NK-92 treated with Interleukin-12 subunit alpha and Interleukin-12 subunit beta, amount 100 ng/mL, for 24 hours (cell line): ENCODE measurements at regions not wholly inside any gene's neighbourhood (a gene's known extent, or its start where the extent isn't known, plus 50 kb on each side); places are given as distances from the start of the nearest gene placed in this dataset.
"Not testable (repeated sequence)": the region's sequence is repeated elsewhere in the genome, so short reads cannot be mapped to it uniquely, and the experiment has no call there.

Experiments
- DNase-seq: peaks from one replicate; lab custom pipeline; 2025; lab: John Stamatoyannopoulos, UW

DNA sequence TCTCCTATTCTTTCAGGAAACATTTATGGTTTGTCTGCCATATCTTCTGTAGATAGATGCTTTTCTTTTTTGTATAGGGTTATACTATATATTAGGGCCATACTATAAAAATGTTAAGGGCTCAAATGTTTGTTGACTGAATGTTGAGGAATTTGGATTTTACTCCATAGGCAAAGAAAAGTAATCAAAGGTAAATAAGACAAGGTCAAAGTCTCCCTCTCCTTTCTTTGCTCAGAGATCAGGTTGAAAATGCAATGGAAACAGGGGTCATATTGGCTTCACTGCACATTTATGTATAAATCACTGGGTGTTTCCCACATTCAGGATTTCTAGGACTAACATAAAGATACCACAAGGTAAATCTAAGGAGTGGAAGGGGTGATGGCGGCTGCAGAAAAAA lies 291.4 kb upstream of the FZD8 start:
- no peak for DNase-seq

DNA sequence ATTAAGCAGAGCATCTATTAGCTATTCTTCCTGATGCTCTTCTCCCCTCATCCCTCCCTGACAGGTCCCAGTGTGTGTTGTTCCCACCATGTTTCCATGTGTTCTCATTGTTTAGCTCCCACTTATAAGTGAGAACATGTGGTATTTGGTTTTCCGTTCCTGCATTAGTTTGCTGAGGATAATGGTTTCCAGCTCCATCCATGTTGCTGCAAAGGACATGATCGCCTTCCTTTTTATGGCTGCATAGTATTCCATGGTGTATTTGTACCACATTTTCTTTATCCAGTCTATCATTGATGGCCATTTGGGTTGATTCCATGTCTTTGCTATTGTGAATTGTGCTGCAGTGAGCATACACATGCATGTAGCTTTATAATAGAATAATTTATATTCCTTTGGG lies 287.9 kb upstream of the FZD8 start:
- not testable (repeated sequence) for DNase-seq

DNA sequence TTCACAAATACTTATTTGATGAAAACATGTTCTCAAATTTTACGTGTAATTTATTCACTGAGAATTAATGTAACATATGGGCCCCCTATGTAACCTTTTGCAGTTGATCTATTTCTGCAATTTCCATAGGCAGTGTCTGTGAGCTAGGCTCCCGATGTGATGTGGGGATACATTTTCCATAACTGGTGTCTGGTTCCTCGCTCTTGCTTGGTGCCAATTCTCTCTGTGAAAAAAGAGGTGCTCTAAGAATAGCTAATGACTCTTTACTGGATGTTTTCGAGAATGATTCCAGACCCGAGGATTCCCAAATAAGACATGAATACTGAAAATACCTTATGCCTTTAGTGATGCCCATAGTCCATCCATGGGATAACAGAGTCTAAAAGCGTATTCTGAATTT lies 286.7 kb upstream of the FZD8 start:
- no peak for DNase-seq

- no peak for DNase-seq
These were observed 285.9 kb upstream of the FZD8 start for GRCh38 chr10:35927990-35928488.

DNA sequence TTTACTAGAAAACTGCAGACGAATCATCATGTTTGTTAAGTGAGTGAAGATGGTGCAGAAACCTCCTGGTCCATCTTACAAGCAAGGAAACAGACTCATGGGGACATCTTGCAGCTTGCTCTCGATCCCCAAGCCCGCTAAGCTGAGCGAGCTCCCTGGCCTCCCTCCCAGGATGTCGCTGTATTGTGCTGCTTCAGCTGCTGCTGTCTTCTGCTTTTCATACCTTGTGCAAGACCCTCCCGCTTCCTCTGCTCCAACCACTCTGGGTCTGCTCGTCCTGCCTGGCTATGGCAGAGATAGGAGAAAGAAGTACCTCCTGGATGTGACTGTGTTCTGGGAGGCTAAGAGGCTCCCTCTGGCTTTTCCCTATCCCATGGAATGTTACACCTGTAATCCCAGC lies 285.2 kb upstream of the FZD8 start:
- no peak for DNase-seq

GRCh38 chr10:35926846-35927245 lies 284.8 kb upstream of the FZD8 start:
- no peak for DNase-seq

- DNase-seq: no peak
These were observed 283.4 kb upstream of the FZD8 start for GRCh38 chr10:35925493-35925892.

DNA sequence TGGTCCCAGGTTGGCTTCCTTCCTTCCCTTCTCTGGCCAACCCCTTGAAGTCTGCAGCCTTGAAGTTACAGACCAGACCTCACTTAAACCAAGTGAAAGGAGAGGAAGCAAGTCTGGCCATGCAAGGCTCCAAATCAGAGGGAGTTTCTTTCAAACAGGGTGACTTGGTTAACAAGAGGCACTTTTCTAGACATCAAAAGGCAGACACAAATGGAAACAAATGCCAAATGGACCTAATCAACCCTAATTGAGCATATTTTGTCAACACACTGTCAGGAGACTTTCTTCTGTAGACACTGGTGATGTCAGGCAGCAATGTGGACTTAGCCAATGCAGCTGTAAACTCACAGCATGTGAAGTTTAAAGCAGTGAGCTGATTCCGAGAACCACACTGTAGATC lies 282.7 kb upstream of the FZD8 start:
- no peak for DNase-seq

DNA sequence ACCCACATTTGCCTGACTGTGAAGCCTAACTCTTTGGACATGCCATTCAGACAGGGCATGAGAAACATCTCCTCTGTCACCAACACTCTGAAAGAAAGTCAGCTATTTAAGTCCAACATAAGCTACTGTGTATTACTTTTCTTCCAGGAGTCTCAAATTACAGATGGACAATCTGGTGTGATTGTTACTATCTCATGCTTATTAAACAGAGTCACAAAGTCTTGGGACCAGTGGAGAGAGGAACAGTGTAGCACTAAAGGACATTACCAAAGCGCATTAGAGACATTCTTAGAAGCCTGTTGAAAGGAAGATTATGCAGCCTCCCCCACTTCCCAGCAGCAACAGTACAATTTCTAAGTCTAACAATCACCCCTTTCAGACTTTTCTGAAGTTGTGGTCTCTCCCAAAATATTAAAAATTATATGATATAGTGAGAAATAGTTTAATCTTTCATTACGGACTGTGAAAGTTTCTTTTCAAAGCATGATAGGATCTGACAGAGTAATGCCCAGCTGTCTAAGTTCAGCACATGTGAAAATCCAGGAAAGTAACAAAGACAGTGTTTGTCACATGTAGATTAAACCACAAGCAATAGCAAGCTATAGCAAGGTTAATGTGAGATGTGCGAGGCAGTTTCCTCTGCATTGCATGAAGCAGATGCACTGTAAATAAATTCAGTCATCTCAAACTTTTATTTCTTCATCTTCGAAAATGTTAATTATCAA lies 280.9 kb upstream of the FZD8 start:
- DNase-seq: no peak

DNA sequence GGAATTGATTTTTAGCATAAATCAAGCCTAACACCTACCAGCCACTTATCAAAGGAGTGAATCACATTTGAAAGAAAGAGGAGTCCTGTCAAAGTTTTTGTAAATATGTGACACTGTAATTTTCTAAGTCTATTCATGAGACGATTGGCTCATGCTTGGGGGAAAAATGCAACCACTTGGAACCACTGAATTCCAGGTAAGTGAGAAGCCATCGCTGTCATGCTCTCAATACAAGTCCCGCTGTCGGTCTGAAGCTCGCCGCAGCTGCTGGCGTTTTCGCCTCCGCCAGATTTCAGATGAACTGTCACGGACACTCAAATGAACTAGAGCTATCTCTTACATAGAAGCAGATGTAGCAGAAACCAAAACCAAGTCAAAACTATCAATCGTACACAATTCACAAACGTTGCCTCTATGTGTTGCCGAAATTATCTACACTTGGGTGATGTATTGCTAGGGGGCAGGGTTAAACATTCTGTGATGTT lies 279.8 kb upstream of the FZD8 start:
- DNase-seq: no peak

DNA sequence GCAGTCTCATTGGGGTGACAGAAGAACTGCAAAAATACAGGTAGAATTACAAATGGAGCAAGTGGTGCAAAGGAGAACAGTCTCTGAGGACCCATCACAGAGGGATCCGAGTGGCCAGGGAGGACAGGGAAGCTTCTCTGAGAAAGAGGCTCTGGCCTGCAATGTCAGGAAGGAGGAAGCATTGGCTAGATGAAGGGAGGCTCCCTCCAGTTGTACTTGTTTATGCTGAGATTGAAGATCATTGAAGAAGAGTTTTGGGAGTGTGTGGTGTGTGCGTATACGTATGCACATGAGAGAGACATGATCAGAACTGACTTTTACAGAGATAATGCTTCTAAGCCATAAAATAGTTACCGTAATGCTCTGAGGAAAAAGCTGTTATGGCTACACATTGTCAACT lies 274.7 kb upstream of the FZD8 start:
- no peak for DNase-seq

- DNase-seq: no peak
These were observed 271.5 kb upstream of the FZD8 start for GRCh38 chr10:35913628-35914027.

GRCh38 chr10:35912615-35913569 lies 270.8 kb upstream of the FZD8 start:
- no peak for DNase-seq

- no peak for DNase-seq
These were observed 269.9 kb upstream of the FZD8 start for GRCh38 chr10:35911954-35912353.

DNA sequence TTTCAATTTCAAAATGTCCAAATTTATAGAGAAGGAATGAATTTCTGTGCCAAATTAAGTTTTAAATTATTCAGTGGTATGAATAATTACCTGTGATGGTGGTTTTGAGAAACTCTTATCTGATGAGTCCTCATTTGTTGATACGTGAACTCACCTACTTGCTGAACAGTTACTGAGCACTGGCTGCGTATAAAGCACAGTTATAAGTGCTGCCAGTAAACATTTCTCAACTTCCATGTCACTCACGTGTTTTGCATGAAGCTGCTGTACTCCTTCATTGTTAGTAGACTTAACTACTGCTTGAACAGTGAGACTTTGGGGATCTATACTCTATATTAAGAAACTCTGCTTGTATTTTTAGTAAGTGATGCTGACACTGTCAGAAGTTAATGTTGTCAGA lies 269.1 kb upstream of the FZD8 start:
- no peak for DNase-seq

DNA sequence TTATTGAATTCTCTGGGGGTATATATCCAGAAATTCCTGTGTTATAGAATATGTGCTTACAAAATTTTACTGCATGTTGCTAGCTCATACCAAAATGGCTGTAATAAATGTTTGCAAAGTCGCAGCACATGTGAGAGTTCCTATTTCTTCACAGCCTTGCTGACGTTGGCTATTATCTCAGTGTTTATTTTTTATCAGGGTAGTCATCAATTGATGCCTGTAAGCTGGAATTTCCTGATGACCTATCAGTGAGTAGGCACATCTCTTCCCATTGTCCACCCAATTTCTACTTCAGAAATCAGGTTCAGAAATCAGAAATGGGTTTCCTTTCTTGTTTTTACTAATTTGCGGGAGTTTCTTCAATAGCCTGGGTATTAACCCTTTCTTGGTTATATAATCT lies 268.1 kb upstream of the FZD8 start:
- DNase-seq: no peak

- no peak for DNase-seq
These were observed 267.1 kb upstream of the FZD8 start for GRCh38 chr10:35909121-35909720.

DNA sequence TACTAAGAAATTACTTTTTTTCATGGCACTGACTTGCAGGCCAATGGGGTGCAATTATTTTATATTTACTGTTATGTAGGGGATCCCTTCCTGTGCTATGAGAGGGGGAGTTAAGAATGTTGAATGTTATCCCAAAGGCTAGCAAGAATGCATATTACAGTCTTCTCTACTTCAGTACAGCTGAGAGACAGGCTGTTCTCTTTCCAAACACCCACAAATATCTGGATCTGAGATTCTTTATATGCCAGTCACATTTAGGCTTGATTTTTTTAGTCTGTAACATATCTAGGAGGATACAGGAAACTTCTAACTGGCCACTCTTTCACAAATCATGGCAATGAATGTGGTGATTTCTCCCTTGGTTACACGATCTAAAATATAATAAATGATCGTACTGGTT lies 266.4 kb upstream of the FZD8 start:
- no peak for DNase-seq

- no peak for DNase-seq
These were observed 265.5 kb upstream of the FZD8 start for GRCh38 chr10:35907548-35907947.

- no peak for DNase-seq
These were observed 264.1 kb upstream of the FZD8 start for GRCh38 chr10:35906155-35906554.

DNA sequence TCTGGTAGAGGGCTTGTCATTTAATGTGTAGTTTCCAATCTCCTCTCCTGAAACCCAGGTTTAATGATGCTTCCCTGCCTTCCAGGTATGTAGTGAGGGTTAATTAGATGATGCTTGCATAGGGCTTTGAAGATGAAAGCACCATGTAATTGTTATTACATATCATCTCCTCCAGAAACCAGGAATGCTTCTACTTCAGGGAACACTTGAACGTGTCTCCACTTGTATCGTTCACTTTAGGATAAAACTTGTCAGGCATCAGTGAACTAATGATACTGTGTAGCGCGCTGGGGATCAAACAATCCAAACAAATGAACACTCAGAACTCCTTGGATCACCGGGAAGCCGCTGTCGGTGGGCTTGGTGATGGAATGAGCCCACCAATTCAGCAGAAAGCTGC lies 260.9 kb upstream of the FZD8 start:
- DNase-seq: no peak

DNA sequence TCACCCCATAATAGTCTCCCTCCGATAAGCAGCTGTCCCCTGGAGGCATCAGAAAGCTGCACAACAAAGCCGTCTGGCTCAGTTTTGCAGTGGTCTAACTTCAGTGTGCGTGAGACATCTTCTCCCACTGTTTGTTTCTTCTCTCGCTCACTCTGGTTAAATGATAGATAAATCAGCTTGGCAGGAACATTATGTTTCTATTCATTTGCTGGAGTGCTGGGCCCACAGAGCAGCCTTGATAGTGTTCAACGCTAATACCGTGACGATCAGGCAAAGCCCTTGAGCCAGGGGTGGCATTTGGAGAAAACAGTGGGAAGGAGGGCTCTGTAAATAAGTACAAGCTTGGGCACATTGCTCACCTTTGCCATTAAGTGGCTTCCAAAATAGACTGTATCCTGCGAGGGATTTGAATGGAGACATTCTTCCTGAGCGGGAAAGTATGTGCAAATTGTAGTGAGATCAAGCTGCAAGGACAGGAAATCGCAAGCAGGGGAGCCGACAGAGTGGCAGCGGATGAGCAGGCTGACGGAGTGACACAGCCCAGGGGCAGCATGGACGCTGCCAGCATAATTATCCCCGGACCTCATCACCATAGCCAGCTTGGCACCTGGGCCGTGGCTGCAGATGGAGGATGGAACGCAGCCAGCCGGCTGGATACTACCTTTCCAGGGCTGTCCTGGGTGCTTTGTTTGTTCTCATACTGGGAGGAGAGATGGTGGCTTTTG lies 256.8 kb upstream of the FZD8 start:
- DNase-seq: no peak
